CD4-positive, alpha-beta T cell (primary cell): ENCODE measurements at regions not wholly inside any gene's neighbourhood (a gene's known extent, or its start where the extent isn't known, plus 50 kb on each side); places are given as distances from the start of the nearest gene placed in this dataset.

Experiments used
- ATAC-seq: fragments of 200-7000 bp; cut with Tn5 transposase; one replicate; pipeline ENCODE4 v1.10.0; 2022; ENCODE audit warnings: mild to moderate bottlenecking; ENCODE audit not compliant: poor library complexity
- CTCF ChIA-PET: fragments of 350-600 bp; sonication (Branson Sonifier 250); formaldehyde crosslinking; loops from one replicate; lab custom pipeline; 2021; ENCODE audit warnings: antibody characterized with exemption, inconsistent platforms; lab: Charles Lee
- POLR2A ChIA-PET: fragments of 350-600 bp; sonication (Branson Sonifier 250); formaldehyde crosslinking; loops from one replicate; lab custom pipeline; 2021; ENCODE audit warnings: antibody characterized with exemption, inconsistent platforms; lab: Charles Lee
- DNase-seq, 14 experiments: peaks; one replicate each; pipeline ENCODE4 v3.0.0-alpha.2; 2013 to 2020; ENCODE audit warnings: mixed read lengths in 2 of 14
- H3K27ac ChIP-seq, 2 donors: one replicate each; pipeline versions ENCODE4 v1.5.1 to v1.7.0; 2013; ENCODE audit warnings: low read length in 2 of 2, low read depth in 1 of 2, mild to moderate bottlenecking in 1 of 2
- H3K27me3 ChIP-seq, 2 experiments: 1 replicate in 1 of 2; 2 replicates in 1 of 2; pipeline versions ENCODE4 v1.6.1 to v1.7.0; 2013; ENCODE audit warnings: low read length in 2 of 2, control low read depth in 1 of 2, mild to moderate bottlenecking in 1 of 2, moderate library complexity in 1 of 2; ENCODE audit not compliant: insufficient read depth in 2 of 2, control insufficient read depth in 1 of 2
- H3K36me3 ChIP-seq: one replicate; pipeline ENCODE4 v1.6.1; 2013; ENCODE audit warnings: low read length, control low read depth; ENCODE audit not compliant: insufficient read depth
- H3K4me1 ChIP-seq: one replicate; pipeline ENCODE4 v1.6.1; 2013; ENCODE audit warnings: low read length, control low read depth; ENCODE audit not compliant: insufficient read depth
- H3K4me3 ChIP-seq: one replicate; pipeline ENCODE4 v1.5.1; 2013; ENCODE audit warnings: mild to moderate bottlenecking, low read length, moderate library complexity
- H3K9me3 ChIP-seq, 2 experiments: 1 replicate in 1 of 2; 2 replicates in 1 of 2; pipeline versions ENCODE4 v1.6.1 to v1.7.0; 2013; ENCODE audit warnings: low read length in 2 of 2, mild to moderate bottlenecking in 2 of 2, control low read depth in 1 of 2, moderate library complexity in 1 of 2; ENCODE audit not compliant: control insufficient read depth in 1 of 2, insufficient read depth in 1 of 2
- H3K27ac Mint-ChIP-seq: one replicate; pipeline ENCODE4 v1.8.0; 2020; ENCODE audit warnings: mixed read lengths
- H3K27me3 Mint-ChIP-seq: one replicate; pipeline ENCODE4 v1.8.0; 2021; ENCODE audit warnings: mixed read lengths
- H3K36me3 Mint-ChIP-seq: one replicate; pipeline ENCODE4 v1.8.0; 2021; ENCODE audit warnings: low read depth, mixed read lengths
- H3K4me1 Mint-ChIP-seq: one replicate; pipeline ENCODE4 v1.8.0; 2021; ENCODE audit warnings: low read depth, mixed read lengths
- H3K4me3 Mint-ChIP-seq: one replicate; pipeline ENCODE4 v1.8.0; 2020; ENCODE audit warnings: mild to moderate bottlenecking, mixed read lengths
- H3K9me3 Mint-ChIP-seq: one replicate; pipeline ENCODE4 v1.8.0; 2020; ENCODE audit warnings: mixed read lengths
- CTCF ChIP-seq: fragments of 200-600 bp; IDR thresholded peaks from one replicate; pipeline ENCODE4 v1.8.0; 2022; ENCODE audit warnings: antibody characterized with exemption, mild to moderate bottlenecking
- intact Hi-C, 2 experiments: fragments of 100-400 bp; cut with DNase I in 1 of 2; cut with micrococcal nuclease in 1 of 2; formaldehyde crosslinking; loops; one replicate each; pipeline versions ENCODE4 v1.15.1 to v1.9.0; 2023 to 2025; cut with DNase I, micrococcal nuclease

GRCh38 chr3:67142432-67142831 is 144.3 kb downstream of the KBTBD8 start:
- H3K9me3 ChIP-seq: peaks cover 0 to 14% of the 10 kb centered on the region in 2 experiments
- Mint-ChIP-seq H3K36me3 (no peaks in the 10 kb centered on the region), H3K9me3 (peaks cover 25% of the 10 kb centered on the region), H3K27me3 (peaks cover 5% of the 10 kb centered on the region), H3K4me1 (no peaks in the 10 kb centered on the region), H3K27ac (no peak overlapping the region), H3K4me3 (no peak overlapping the region)
- no peaks in the 10 kb centered on the region for H3K36me3 ChIP-seq
- H3K27ac ChIP-seq: no peak overlapping the region
- ChIA-PET POLR2A (no interaction called here), CTCF (no interaction called here)
- no peak for TF ChIP-seq CTCF
- intact Hi-C loops: no loop called here
- no peak overlapping the region for H3K4me3 ChIP-seq
- no peaks in the 10 kb centered on the region for H3K4me1 ChIP-seq
- peaks cover 0 to 2% of the 10 kb centered on the region in 2 experiments for H3K27me3 ChIP-seq
- no peak for DNase-seq
- no peak for ATAC-seq

- Mint-ChIP-seq H3K9me3 (peaks cover 15% of the 10 kb centered on the region), H3K4me3 (no peak overlapping the region), H3K36me3 (no peaks in the 10 kb centered on the region), H3K4me1 (no peaks in the 10 kb centered on the region), H3K27me3 (peaks cover 5% of the 10 kb centered on the region), H3K27ac (no peak overlapping the region)
- ChIA-PET CTCF (no interaction called here), POLR2A (no interaction called here)
- Histone ChIP-seq H3K36me3 (no peaks in the 10 kb centered on the region), H3K4me3 (no peak overlapping the region), H3K4me1 (no peaks in the 10 kb centered on the region), H3K9me3 (peaks cover 0 to 14% of the 10 kb centered on the region in 2 experiments), H3K27me3 (peaks cover 0 to 2% of the 10 kb centered on the region in 2 experiments), H3K27ac (no peak overlapping the region)
- ATAC-seq (no peak), DNase-seq (no peak)
- intact Hi-C loops: no loop called here
- TF ChIP-seq CTCF: no peak
Observed at GRCh38 chr3:67145738-67146137, 147.6 kb downstream of the KBTBD8 start.

GRCh38 chr3:67154429-67154828 is 156.3 kb downstream of the KBTBD8 start:
- Mint-ChIP-seq H3K27me3 (no peaks in the 10 kb centered on the region), H3K4me1 (no peaks in the 10 kb centered on the region), H3K4me3 (no peak overlapping the region), H3K9me3 (peaks cover 7% of the 10 kb centered on the region), H3K27ac (no peak overlapping the region), H3K36me3 (no peaks in the 10 kb centered on the region)
- Histone ChIP-seq H3K4me1 (no peaks in the 10 kb centered on the region), H3K9me3 (peaks cover 0 to 8% of the 10 kb centered on the region in 2 experiments), H3K27me3 (no peaks in the 10 kb centered on the region), H3K27ac (no peak overlapping the region), H3K36me3 (no peaks in the 10 kb centered on the region), H3K4me3 (no peak overlapping the region)
- POLR2A ChIA-PET: no interaction called here
- DNase-seq: no peak
- intact Hi-C loops: no loop called here
- CTCF ChIA-PET: no interaction called here
- ATAC-seq: no peak
- TF ChIP-seq CTCF: no peak
